Epithelial cell of proximal tubule (primary cell): ENCODE measurements at regions not wholly inside any gene's neighbourhood (a gene's known extent, or its start where the extent isn't known, plus 50 kb on each side); places are given as distances from the start of the nearest gene placed in this dataset.

Source experiments
- DNase-seq: peaks from one replicate; pipeline ENCODE4 v3.0.0-alpha.2; 2011; ENCODE audit warnings: low read depth
- H3K4me3 ChIP-seq: 2 replicates; pipeline ENCODE4 v1.5.1; 2011; ENCODE audit warnings: low read depth, mild to moderate bottlenecking, low read length
- CTCF ChIP-seq: conservative IDR thresholded peaks from 2 replicates; pipeline ENCODE4 v1.5.1; 2012; ENCODE audit warnings: low read depth, mild to moderate bottlenecking, low read length

GRCh38 chr21:16942703-16943102, 570.1 kb upstream of the CXADR start:
- no peak overlapping the region for H3K4me3 ChIP-seq
- DNase-seq, result no peak
- TF ChIP-seq CTCF, result peak; percentile 77

GRCh38 chr21:16943231-16943630, 569.6 kb upstream of the CXADR start:
- DNase-seq, result no peak

GRCh38 chr21:16945580-16945979, 567.3 kb upstream of the CXADR start:
- no peak for DNase-seq
- H3K4me3 ChIP-seq, result no peak overlapping the region
- TF ChIP-seq CTCF, result no peak

More at GRCh38 chr21:16943231-16943630, 569.6 kb upstream of the CXADR start:
- no peak overlapping the region for H3K4me3 ChIP-seq
- TF ChIP-seq CTCF, result no peak

- DNase-seq, result no peak
- H3K4me3 ChIP-seq, result no peak overlapping the region
- TF ChIP-seq CTCF, result no peak
These were observed 556.0 kb upstream of the CXADR start for GRCh38 chr21:16956824-16957223.

- no peak for DNase-seq
- no peak for TF ChIP-seq CTCF
- no peak overlapping the region for H3K4me3 ChIP-seq
These were observed 547.4 kb upstream of the CXADR start for GRCh38 chr21:16965424-16965823.

GRCh38 chr21:16968436-16968835, 544.4 kb upstream of the CXADR start:
- no peak for DNase-seq
- no peak overlapping the region for H3K4me3 ChIP-seq
- no peak for TF ChIP-seq CTCF

GRCh38 chr21:16969636-16970035, 543.2 kb upstream of the CXADR start:
- no peak overlapping the region for H3K4me3 ChIP-seq
- no peak for TF ChIP-seq CTCF
- DNase-seq, result no peak
